HL-60 (cell line): ENCODE measurements at regions not wholly inside any gene's neighbourhood (a gene's known extent, or its start where the extent isn't known, plus 50 kb on each side); places are given as distances from the start of the nearest gene placed in this dataset.

ENCODE experiments used
- DNase-seq, 2 experiments: peaks; one replicate each; pipeline ENCODE4 v3.0.0-alpha.2; 2010 to 2020; ENCODE audit warnings: low read depth in 1 of 2, low spot score in 1 of 2
- H3K27ac ChIP-seq: fragments of 250-450 bp; sonication (Bioruptor Pico); replicated peaks from 2 replicates; pipeline ENCODE4 v1.5.1; 2020; ENCODE audit warnings: mild to moderate bottlenecking, moderate library complexity
- H3K27me3 ChIP-seq: fragments of 250-450 bp; sonication (Bioruptor Pico); 2 replicates; pipeline ENCODE4 v1.5.1; 2021; ENCODE audit warnings: mild to moderate bottlenecking, moderate library complexity; ENCODE audit not compliant: insufficient read depth, poor library complexity, severe bottlenecking
- H3K4me3 ChIP-seq: replicated peaks from 2 replicates; pipeline ENCODE4 v1.5.1; 2011; ENCODE audit warnings: mild to moderate bottlenecking, control low read depth, low read length; ENCODE audit not compliant: insufficient read depth
- GABPA ChIP-seq: IDR thresholded peaks from 2 replicates; pipeline ENCODE4 v1.6.1; 2012; ENCODE audit warnings: low read depth
- POLR2AphosphoS5 ChIP-seq: IDR thresholded peaks from 2 replicates; pipeline ENCODE4 v1.6.1; 2012; ENCODE audit warnings: low read depth
- SPI1 ChIP-seq: IDR thresholded peaks from 2 replicates; pipeline ENCODE4 v1.6.1; 2012; ENCODE audit warnings: low read depth, mild to moderate bottlenecking, borderline replicate concordance
- TF ChIP-seq, protein P1 (sequence below): IDR thresholded peaks from one replicate; pipeline ENCODE4 v1.5.1; 2011; ENCODE audit warnings: low read length, control low read depth, inconsistent platforms; ENCODE audit not compliant: insufficient read depth
- TF ChIP-seq, protein P2 (sequence below): IDR thresholded peaks from 2 replicates; pipeline ENCODE4 v1.6.1; 2012; ENCODE audit warnings: low read depth; ENCODE audit not compliant: insufficient replicate concordance

DNA sequence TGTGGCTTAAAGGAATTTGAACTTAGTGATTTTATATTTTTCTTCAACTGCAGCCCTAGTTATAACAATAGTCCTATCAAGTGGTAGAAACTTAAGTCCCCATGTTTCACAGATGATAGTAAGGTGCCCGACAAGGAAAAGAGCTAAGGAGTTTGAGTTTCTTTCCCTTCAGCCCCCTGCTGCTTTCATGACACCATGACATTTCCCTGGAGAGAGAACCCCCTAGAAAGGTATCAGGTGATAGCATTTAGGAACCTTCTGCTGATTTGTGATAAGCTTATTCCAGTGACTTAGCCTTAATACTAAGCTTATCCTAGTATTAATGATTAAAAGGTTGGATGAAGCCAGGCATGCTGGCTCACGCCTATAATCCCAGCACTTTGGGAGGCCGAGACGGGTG lies 623.8 kb upstream of the TYRP1 start:
- H3K27ac ChIP-seq, result no peak overlapping the region
- TF ChIP-seq POLR2AphosphoS5 (no peak), GABPA (no peak), SPI1 (no peak)
- TF ChIP-seq, protein P1, sequence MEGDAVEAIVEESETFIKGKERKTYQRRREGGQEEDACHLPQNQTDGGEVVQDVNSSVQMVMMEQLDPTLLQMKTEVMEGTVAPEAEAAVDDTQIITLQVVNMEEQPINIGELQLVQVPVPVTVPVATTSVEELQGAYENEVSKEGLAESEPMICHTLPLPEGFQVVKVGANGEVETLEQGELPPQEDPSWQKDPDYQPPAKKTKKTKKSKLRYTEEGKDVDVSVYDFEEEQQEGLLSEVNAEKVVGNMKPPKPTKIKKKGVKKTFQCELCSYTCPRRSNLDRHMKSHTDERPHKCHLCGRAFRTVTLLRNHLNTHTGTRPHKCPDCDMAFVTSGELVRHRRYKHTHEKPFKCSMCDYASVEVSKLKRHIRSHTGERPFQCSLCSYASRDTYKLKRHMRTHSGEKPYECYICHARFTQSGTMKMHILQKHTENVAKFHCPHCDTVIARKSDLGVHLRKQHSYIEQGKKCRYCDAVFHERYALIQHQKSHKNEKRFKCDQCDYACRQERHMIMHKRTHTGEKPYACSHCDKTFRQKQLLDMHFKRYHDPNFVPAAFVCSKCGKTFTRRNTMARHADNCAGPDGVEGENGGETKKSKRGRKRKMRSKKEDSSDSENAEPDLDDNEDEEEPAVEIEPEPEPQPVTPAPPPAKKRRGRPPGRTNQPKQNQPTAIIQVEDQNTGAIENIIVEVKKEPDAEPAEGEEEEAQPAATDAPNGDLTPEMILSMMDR, result no peak
- TF ChIP-seq, protein P2, sequence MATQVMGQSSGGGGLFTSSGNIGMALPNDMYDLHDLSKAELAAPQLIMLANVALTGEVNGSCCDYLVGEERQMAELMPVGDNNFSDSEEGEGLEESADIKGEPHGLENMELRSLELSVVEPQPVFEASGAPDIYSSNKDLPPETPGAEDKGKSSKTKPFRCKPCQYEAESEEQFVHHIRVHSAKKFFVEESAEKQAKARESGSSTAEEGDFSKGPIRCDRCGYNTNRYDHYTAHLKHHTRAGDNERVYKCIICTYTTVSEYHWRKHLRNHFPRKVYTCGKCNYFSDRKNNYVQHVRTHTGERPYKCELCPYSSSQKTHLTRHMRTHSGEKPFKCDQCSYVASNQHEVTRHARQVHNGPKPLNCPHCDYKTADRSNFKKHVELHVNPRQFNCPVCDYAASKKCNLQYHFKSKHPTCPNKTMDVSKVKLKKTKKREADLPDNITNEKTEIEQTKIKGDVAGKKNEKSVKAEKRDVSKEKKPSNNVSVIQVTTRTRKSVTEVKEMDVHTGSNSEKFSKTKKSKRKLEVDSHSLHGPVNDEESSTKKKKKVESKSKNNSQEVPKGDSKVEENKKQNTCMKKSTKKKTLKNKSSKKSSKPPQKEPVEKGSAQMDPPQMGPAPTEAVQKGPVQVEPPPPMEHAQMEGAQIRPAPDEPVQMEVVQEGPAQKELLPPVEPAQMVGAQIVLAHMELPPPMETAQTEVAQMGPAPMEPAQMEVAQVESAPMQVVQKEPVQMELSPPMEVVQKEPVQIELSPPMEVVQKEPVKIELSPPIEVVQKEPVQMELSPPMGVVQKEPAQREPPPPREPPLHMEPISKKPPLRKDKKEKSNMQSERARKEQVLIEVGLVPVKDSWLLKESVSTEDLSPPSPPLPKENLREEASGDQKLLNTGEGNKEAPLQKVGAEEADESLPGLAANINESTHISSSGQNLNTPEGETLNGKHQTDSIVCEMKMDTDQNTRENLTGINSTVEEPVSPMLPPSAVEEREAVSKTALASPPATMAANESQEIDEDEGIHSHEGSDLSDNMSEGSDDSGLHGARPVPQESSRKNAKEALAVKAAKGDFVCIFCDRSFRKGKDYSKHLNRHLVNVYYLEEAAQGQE, result no peak
- no peaks in the 10 kb centered on the region for H3K27me3 ChIP-seq
- no peak overlapping the region for H3K4me3 ChIP-seq
- DNase-seq, result no peak

DNA sequence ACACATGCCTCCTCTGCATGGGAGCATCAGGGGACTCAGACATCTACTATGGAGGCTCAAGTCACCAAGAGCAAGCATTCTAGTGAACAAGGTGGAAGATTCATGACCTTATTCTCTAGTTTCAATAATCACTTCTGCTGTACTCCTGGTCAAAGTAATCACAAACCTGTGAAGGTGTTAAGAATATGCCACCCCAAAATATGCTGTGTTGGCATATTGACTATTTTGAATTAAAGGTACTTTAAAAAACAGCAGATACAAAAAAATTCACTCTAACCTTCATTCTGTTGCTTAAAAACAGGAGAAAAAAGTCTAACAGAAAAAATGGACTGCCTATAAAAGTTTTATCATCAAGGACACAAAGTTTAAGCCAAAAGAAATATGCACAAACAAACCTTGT lies 607.8 kb upstream of the TYRP1 start:
- no peak for TF ChIP-seq SPI1
- TF ChIP-seq, protein P1, result no peak
- no peak for TF ChIP-seq POLR2AphosphoS5
- no peak for TF ChIP-seq GABPA
- TF ChIP-seq, protein P2, result no peak
- Histone ChIP-seq H3K4me3 (no peak overlapping the region), H3K27me3 (no peaks in the 10 kb centered on the region), H3K27ac (no peak overlapping the region)
- DNase-seq, result no peak

DNA sequence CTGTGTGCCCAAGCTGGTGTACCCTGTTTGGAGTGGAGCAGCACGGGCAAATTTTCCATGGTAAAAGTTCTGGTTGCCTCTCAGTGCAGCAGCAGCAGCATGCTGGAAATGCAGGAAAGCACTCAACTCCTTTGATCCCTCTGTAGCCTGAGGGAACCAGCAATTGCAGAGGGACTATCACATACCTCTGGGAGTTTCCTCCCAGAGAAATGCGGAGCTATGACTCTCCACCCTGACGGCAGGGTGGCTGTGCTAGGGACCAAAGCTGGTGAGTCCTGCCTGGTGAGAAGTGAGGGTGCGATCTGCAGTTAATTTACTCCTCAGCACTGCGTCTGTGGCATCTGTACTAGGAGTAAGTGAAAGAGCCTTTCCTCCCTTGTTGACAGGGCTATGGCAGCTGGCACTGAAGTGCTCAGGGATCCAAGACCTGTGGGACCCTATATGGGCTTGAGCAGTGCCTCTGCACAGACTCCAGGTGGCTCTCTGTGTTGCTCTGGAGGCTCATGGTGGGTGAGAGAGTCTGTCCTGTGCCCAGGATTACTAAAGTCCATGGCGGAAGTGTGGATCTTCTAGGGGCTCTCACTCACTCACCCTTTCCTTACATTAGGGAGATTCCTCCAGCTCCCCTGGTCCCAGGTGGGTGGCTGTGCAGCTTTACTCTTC lies 601.2 kb upstream of the TYRP1 start:
- DNase-seq, result no peak
- Histone ChIP-seq H3K27me3 (no peaks in the 10 kb centered on the region), H3K4me3 (no peak overlapping the region), H3K27ac (no peak overlapping the region)
- no peak for TF ChIP-seq GABPA
- TF ChIP-seq, protein P2, result no peak
